Thyroid gland (tissue), 4 donors: ENCODE measurements at regions not wholly inside any gene's neighbourhood (a gene's known extent, or its start where the extent isn't known, plus 50 kb on each side); places are given as distances from the start of the nearest gene placed in this dataset.

Source experiments
- DNase-seq, 2 donors: peaks; one replicate each; pipeline ENCODE4 v3.0.0-alpha.2; 2019
- H3K27ac ChIP-seq, 3 donors: fragments of 200-600 bp; sonication (generic); 1 replicate in 2 of 3; 2 replicates in 1 of 3; pipeline ENCODE4 v1.5.1; 2016 to 2019; ENCODE audit warnings: mild to moderate bottlenecking in 1 of 3, moderate library complexity in 1 of 3
- H3K27me3 ChIP-seq: fragments of 200-600 bp; sonication (generic); one replicate; pipeline ENCODE4 v1.5.1; 2019
- H3K36me3 ChIP-seq, 2 donors: fragments of 200-600 bp; sonication (generic); one replicate each; pipeline ENCODE4 v1.5.1; 2016 to 2019
- H3K4me1 ChIP-seq, 2 donors: fragments of 200-600 bp; sonication (generic); one replicate each; pipeline ENCODE4 v1.5.1; 2017 to 2019
- H3K4me3 ChIP-seq, 3 donors: fragments of 200-600 bp; sonication (generic); replicated peaks in 1 of 3; 1 replicate in 2 of 3; 2 replicates in 1 of 3; pipeline ENCODE4 v1.5.1; 2016; ENCODE audit warnings: mild to moderate bottlenecking in 1 of 3
- H3K9me3 ChIP-seq: fragments of 200-600 bp; sonication (generic); one replicate; pipeline ENCODE4 v1.5.1; 2017
- POLR2A ChIP-seq, 2 donors: fragments of 450-650 bp; IDR thresholded peaks; one replicate each; pipeline ENCODE4 v1.6.1; 2017; ENCODE audit warnings: antibody characterized with exemption in 2 of 2, mild to moderate bottlenecking in 2 of 2, moderate library complexity in 1 of 2
- WGBS, 2 donors: methylation state at CpG; one replicate each; pipeline ENCODE4 v1.1.5; 2017; 5-methylcytosine and 5-hydroxymethylcytosine counted together
- intact Hi-C: fragments of 100-400 bp; cut with DNase I; formaldehyde crosslinking; loops from one replicate; pipeline ENCODE4 v1.15.1; 2023
- TF ChIP-seq, protein P1 (sequence below), 6 experiments: fragments of 200-600 bp in 3 of 6; fragments of 450-650 bp in 3 of 6; sonication (generic) in 3 of 6; IDR thresholded peaks; one replicate each; pipeline ENCODE4 v1.5.1; 2016 to 2019; ENCODE audit warnings: antibody characterized with exemption in 6 of 6, mild to moderate bottlenecking in 2 of 6, inconsistent platforms in 1 of 6, moderate library complexity in 1 of 6

DNA sequence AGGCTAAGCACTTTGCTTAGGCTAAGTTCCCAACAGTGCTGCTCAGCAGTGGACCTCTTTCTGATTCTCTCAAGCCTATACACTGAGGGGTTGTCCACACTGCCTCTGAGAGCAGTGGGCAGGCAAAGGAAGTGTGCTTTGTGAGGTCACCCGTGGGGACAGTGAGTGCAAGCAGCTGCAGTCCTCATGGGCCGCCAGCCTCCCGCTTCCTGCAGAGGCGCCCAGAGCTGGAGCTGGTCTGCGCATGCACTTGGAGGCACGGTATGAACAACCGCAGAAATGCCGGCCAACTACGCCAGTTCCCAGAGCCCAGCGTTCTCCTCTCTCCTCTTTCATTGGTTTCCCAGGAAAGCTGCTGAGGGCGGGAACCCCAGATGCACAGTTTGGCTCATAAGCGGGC, 149.5 kb upstream of the DLX2 start:
- intact Hi-C loops: no loop called here
- peak overlapping the region in 2 of 3 donors; percentile 41 to 53 for H3K27ac ChIP-seq
- H3K4me3 ChIP-seq: no peak overlapping the region
- peak; percentile 8 to 19 for DNase-seq
- H3K36me3 ChIP-seq: no peaks in the 10 kb centered on the region
- no peaks in the 10 kb centered on the region for H3K4me1 ChIP-seq
- WGBS, 2 donors: 84 to 91% methylated on average over 7 to 11 of the region's 12 CpGs
- no peaks in the 10 kb centered on the region for H3K9me3 ChIP-seq
- TF ChIP-seq POLR2A (IDR thresholded peaks at IDR 0.05): no peak
- TF ChIP-seq, protein P1, sequence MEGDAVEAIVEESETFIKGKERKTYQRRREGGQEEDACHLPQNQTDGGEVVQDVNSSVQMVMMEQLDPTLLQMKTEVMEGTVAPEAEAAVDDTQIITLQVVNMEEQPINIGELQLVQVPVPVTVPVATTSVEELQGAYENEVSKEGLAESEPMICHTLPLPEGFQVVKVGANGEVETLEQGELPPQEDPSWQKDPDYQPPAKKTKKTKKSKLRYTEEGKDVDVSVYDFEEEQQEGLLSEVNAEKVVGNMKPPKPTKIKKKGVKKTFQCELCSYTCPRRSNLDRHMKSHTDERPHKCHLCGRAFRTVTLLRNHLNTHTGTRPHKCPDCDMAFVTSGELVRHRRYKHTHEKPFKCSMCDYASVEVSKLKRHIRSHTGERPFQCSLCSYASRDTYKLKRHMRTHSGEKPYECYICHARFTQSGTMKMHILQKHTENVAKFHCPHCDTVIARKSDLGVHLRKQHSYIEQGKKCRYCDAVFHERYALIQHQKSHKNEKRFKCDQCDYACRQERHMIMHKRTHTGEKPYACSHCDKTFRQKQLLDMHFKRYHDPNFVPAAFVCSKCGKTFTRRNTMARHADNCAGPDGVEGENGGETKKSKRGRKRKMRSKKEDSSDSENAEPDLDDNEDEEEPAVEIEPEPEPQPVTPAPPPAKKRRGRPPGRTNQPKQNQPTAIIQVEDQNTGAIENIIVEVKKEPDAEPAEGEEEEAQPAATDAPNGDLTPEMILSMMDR (IDR thresholded peaks at IDR 0.05): no peak
- no peaks in the 10 kb centered on the region for H3K27me3 ChIP-seq

GRCh38 chr2:172253190-172254052, 150.7 kb upstream of the DLX2 start:
- TF ChIP-seq, protein P1 (IDR thresholded peaks at IDR 0.05): no peak
- TF ChIP-seq POLR2A (IDR thresholded peaks at IDR 0.05): no peak
- intact Hi-C loops: no loop called here
- H3K4me3 ChIP-seq: no peak overlapping the region
- H3K4me1 ChIP-seq: no peaks in the 10 kb centered on the region
- H3K36me3 ChIP-seq: no peaks in the 10 kb centered on the region
- 81% methylated on average over 16 of the region's 16 CpGs for WGBS, 2 donors
- DNase-seq: peak in 1 of 2 donors; percentile 9
- H3K27me3 ChIP-seq: no peaks in the 10 kb centered on the region
- no peaks in the 10 kb centered on the region for H3K9me3 ChIP-seq
- peak overlapping the region in 2 of 3 donors; percentile 35 to 53 for H3K27ac ChIP-seq

GRCh38 chr2:172256886-172257285, 154.2 kb upstream of the DLX2 start:
- intact Hi-C loops: no loop called here
- TF ChIP-seq POLR2A (IDR thresholded peaks at IDR 0.05): no peak
- H3K4me1 ChIP-seq: no peaks in the 10 kb centered on the region
- H3K27ac ChIP-seq: no peak overlapping the region
- no peak overlapping the region for H3K4me3 ChIP-seq
- no peaks in the 10 kb centered on the region for H3K36me3 ChIP-seq
- H3K9me3 ChIP-seq: no peaks in the 10 kb centered on the region
- H3K27me3 ChIP-seq: no peaks in the 10 kb centered on the region
- WGBS, 2 donors: 64 to 78% methylated on average over 2 of the region's 2 CpGs
- DNase-seq: no peak

DNA sequence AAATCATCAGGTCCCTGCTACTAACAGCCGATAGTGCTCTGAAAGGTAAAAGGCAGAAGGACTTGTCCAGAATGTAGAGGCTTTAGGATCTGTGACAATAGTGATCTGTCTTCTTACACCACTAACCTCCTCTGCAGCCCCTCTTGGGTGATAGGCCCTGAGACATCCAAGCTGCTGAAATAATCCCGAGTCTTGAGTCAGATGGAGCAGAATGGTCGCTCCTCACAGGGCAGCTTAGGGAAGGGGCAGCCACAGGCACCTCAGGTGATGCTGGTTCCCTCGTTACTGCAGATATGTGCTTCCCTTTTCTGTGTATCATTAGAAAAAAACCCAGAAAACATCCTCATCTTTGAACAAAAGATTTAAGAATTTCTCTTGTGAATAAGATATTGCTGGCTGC, 157.1 kb upstream of the DLX2 start:
- H3K4me1 ChIP-seq: no peaks in the 10 kb centered on the region
- no peaks in the 10 kb centered on the region for H3K9me3 ChIP-seq
- H3K4me3 ChIP-seq: no peak overlapping the region
- DNase-seq: no peak
- no peak overlapping the region for H3K27ac ChIP-seq
- WGBS, 2 donors: 92 to 93% methylated on average over 4 of the region's 4 CpGs
- H3K27me3 ChIP-seq: no peaks in the 10 kb centered on the region
- no peaks in the 10 kb centered on the region for H3K36me3 ChIP-seq
- no peak for TF ChIP-seq POLR2A (IDR thresholded peaks at IDR 0.05)
- TF ChIP-seq, protein P1 (IDR thresholded peaks at IDR 0.05): no peak
- intact Hi-C loops: no loop called here

DNA sequence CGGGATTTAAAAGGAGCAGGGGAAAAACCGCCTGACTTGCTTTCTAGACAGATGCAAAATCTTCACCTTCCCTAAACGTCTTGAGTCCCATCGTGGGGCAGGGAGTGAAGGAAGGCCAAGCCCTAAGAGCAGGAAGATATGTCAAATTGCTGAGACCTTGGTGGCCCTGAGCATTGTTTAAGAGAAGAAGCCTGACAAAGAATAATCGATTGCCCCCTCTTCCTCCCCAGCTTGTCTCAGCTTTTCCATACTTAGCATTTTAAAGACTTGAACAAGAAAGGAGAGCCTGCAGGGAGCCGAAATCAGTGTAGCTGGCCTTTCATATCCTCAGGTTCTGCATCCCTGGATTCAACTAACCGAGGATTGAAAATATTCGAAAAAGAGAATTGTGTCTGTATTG, 157.6 kb upstream of the DLX2 start:
- DNase-seq: no peak
- 69 to 78% methylated on average over 8 of the region's 8 CpGs for WGBS, 2 donors
- Histone ChIP-seq H3K4me3 (no peak overlapping the region), H3K27me3 (no peaks in the 10 kb centered on the region), H3K9me3 (no peaks in the 10 kb centered on the region), H3K27ac (no peak overlapping the region), H3K4me1 (no peaks in the 10 kb centered on the region), H3K36me3 (no peaks in the 10 kb centered on the region)
- TF ChIP-seq POLR2A (IDR thresholded peaks at IDR 0.05): no peak
- TF ChIP-seq, protein P1 (IDR thresholded peaks at IDR 0.05): no peak
- intact Hi-C loops: no loop called here
